Hematopoietic multipotent progenitor cell treated with erythropoietin and hydrocortisone succinate and interleukin-3 and kit ligand, for 4 days (in vitro differentiated cells): ENCODE measurements at regions not wholly inside any gene's neighbourhood (a gene's known extent, or its start where the extent isn't known, plus 50 kb on each side); places are given as distances from the start of the nearest gene placed in this dataset.
A peak's percentile ranks its signal among the peaks of the same experiment; 100 is the strongest.

Experiments
- DNase-seq: peaks from one replicate; pipeline ENCODE4 v3.0.0-alpha.2; 2015

DNA sequence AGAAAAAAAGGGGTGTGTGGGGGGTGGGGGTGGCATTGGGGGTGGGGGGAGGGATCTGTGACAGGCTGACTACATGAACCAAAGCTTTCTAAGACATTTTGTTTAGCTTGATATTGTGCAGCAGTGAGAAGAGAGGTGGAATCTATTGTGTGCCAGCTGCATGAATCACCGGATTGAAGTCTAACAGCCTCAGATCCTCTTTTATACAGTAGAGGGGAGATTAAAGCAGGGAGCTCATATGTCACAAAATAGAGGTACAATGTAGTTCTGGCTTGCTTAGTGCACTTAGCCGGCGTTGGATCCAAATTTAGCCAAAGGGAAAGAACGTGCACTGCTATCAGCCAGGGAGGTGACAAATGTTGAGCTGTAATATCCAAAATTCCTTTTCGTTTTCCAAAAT, 404.2 kb upstream of the CITED2 start:
- no peak for DNase-seq

DNA sequence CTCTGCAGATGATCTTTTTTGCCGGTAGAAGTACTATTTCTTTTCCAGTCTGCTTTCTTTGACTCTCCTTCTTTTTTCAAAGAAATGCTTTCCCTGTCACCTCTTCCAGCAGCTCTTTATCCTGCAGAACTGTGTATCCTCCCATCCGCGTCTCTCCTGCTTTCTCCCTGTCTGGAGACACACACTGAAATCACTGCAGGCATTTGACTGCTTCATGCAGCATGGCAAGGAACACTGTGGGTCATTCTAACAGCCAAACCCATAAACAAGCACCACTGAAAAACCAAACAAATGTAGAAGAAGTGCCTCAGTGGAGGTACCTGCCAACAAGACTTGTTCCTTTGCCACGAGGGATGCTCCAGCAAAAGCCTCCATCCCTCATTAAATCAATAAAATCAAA, 403.7 kb upstream of the CITED2 start:
- DNase-seq = no peak

DNA sequence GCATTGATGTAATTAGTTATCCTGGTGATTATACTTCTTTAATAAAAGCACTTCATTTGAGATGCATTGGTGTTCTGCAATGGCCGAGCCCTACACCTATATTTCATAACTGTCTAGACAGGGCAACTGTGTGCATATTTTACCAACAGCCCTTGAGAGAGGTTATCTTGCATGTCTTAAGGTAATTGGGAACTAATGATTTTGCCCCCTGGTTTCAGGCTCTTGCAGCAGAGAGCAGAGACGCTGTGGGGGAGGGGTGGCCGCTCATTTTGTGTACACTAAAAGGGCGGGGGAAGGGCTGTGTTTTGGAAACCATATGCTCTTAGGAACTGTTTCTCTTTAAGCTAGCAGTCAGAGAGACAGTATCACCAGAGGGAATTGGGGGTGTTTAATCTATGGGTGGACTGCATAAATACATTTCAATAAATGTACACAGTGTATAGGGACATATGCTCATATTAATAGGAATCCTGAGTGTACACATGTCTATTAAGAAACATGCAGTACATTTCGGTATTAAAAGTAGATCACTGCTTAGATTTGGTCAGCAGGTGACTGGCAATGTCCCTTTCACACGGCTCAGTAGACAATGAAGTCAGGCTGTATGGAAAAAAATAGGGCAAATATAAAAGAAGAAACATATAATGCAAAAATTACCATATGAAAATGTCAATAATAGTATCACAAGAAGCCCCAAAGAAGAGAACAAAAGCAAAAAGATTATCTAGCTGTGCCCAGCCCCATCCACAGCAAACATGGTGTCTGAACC, 402.9 kb upstream of the CITED2 start:
- DNase-seq = no peak

DNA sequence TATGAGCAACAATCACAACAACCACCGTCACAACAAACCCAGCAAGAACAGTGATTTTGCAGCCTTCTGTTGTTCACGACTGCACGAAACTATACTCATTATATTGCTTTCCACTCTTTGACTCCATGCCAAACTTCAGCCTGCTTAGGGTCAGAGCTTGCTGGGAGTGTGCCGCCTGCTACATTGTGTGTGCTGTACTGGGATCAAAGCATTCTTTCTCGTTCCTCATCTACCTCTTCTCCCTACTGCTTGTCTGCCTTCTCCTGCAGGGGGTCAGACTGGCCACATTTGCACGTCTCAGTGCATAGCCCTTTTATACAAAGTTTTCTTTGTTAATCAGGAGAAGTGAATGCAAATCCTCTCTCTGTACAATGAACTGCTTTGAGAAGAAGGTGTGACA, 401.6 kb upstream of the CITED2 start:
- no peak for DNase-seq

DNA sequence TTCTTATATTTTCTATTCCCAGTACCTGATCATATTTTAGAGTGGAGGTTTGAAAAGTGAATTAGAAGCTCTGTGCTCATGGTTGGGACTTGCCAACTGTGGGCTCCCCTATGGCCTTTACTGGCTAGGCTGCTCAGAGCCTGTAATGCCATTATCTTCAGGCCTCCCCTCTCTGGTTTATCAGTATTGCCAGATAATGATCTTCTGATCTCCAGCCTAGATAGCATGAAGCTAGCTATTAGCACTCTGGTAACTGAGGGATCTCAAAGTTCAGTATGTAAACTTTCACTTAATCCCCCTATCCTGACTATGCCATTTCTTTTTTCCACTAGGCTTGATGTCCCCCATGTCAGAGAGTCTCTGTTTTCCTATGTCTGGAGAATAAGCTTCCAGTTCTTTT, 393.7 kb upstream of the CITED2 start:
- DNase-seq = peak; percentile 42

DNA sequence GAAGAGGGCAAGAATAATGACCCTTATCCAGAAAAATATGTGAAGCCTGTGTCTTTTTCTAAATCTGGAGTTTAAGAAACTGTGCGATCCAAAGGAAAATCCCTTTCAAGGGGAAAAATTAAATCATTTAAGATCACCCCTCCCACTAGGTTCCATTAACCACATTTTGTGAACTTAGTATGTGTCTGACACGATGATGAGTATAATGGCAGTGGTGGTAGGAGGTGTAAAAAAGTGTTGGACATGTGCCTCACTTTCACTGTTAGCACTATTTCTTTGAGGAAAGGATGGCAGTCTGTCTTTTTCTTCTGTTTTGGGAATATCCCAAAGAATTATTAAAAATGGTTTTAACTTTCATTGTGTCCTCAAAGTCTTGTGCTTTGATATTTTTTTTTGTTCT, 392.3 kb upstream of the CITED2 start:
- DNase-seq = no peak

DNA sequence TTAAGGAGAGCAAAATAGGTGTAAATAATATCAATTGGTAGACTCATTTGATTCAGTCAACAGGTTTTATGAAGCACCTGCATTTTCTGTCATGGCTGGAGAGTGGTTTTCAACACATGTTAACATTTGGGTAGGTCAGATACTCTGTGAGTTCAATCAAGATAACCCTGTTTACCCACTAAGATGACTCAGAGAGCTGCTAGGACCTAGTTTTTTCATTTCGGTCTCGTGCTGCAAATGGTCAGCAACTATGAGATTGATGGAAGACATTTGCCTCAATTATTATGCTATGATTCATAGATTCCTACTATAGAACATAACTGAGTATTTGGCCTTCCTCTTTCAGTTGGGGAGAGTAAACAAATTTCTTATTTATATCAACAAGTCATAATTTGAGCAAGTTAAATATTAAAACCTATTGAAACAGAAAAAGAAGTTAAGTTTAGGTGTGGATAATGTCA, 391.4 kb upstream of the CITED2 start:
- DNase-seq = peak; percentile 54

DNA sequence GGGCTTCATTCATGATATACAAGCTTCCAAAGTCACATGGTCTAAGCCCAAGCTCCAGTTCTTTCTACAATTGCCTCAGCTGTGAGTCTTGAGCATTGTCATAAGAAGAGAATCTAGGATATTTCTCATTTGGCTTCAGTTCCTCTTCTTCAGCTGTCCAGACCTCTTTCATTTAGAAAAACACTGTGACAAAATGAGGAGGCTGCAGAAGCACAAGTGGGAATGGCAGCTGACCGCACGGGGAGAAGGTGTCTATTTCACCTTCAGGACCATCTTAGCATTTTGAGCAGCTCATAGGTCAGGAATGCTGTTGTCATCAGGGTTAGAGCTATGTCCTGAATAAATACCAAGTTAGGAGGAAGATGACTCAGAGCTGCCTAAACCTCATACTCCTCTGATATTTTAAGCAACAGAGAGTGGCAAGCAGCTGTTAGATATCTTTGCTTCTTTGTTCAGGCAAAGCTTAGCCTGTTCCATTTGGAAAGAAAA, 390.1 kb upstream of the CITED2 start:
- DNase-seq = peak; percentile 73

DNA sequence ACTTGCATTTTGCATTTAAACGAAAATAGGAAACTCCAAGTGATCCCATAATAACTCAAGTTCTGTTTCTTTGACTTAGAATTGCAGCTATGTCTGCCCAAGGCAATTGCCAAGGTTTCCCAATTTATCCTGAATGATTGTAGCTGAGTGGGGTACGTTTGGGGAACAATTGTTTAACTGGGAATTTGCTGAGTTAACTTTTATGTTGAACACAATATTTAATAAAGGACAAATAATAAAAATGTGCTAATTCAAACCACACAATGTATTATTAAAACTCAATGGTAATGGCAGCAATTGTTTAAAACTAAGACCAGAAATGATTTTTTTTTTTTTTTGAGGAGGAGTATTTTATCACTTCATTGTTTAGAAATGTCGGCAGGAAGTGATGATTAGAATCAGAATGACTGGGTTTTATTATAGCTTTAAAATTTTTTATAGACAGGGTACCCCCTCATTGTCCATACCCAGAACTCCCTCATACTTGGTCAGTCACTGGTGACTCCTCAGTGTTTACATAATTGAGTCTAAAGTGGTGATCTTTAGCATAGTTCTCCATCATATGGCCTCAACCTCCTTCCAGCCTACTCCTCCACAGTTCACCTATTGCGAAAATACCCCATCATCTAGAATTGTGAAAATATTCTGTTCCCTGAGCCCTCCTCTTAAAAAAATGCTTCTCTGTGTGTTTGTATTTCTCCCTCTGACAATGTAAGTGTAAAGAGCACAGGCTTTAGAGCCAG, 389.2 kb upstream of the CITED2 start:
- peak; percentile 38 for DNase-seq

DNA sequence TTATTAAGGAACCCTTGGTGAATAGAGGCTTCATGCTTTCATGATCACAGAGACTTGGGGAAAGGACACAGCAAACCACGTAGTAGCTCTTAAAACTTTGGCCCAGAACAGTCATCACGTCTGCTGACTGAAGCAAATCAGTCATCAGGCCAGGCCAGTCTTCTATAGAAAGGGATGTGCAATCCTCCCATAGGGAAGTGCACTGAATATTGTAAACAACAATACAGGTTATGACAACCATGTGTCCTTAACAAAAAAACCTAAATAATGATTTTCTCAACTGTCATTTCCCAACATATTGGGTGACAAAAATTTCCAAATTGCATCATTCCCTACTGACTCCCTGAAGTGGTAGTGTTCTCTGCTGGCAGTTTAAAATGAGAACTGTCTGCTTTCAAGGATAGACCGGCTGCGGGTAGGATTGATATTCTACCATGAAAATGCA, 388.2 kb upstream of the CITED2 start:
- DNase-seq = no peak

DNA sequence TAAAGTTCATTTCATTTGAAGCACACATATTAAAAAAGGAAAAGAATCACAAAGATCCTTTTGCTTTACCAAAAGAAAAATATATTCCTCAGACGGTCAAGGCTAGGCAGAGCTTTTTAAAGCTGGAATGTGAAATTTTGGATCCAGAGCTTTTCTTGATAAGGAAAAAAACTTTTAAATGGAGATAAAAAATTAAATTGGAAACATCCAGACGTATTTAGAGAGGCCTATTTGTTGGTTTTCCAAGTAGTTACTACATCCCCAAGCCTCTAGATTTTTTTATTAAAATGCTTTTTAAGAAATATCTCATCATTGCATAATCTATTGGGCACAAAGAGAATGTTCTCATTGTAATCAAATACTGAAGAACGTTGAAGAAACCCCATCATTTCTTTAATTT, 385.7 kb upstream of the CITED2 start:
- DNase-seq = no peak

DNA sequence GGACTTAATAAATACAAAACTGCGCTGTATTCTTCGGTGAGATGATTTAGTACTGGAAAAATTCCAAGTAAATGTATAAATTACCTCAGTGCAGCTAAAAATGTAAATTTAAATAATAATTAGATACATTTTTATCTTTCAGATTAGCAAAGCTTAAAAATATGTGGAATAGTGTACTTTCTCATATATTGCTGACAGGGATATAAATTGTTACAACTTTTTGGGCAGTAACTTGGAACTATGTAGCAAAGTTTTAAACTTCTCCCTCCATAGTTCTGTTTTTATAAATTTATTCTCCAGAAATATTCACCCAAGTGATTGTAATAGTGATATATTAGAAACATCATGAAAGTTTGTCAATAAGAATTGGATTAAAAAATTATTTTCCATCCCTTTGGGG, 384.6 kb upstream of the CITED2 start:
- DNase-seq = no peak

DNA sequence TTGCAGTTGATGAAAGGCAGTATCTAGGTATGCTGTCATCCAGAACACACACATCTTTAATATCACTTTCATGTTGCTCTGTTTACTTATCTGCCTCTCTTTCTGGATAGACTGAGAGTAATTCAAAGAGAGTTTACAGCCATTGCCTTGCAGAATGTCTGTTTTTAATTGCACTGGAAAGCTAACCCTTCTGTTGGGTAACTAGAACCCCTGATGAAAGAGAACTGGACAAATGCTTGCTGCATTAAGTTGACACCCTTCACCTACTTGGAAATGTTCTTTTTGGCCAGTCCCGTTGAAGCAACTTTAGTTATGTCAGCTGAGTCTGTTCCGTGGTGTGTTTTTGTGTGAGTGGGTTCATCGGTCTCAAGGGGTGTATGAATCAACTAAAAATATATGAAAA, 383.8 kb upstream of the CITED2 start:
- no peak for DNase-seq

DNA sequence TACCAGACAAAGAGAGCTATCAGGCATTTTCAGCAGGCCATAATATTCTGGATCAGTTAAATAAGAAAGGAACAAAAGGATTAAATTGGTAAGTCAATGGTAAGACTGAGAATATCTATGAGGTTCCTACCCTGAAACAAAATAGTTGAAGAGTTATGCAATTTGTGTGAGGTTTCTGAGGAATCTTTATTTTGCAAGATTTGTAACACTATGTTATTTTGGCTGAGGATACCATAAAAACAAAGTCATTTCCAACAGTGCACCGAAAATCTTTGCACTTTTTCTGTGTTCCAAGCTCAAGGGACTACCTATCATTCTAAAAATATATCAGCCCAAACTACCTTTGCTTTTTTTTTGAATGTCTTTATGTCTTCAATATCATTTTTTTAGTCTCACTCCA, 383.3 kb upstream of the CITED2 start:
- no peak for DNase-seq

DNA sequence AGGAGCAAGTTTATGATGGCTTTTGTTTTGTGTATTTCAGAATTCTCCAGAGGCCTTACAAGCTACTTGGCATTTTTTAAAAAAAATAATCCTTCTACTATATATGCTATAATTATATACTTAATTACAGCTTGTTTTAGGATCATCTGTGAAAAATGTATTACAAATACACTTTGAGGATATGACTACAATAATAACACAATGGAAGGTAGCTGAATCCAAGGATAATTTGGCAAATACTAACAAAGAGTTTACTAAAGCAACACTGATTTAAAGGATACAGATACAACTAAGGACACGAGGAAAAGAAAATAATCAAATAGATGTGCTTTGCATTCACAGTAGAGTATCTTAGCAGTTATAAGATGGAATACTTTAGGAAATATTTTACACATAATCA, 381.9 kb upstream of the CITED2 start:
- DNase-seq = no peak

DNA sequence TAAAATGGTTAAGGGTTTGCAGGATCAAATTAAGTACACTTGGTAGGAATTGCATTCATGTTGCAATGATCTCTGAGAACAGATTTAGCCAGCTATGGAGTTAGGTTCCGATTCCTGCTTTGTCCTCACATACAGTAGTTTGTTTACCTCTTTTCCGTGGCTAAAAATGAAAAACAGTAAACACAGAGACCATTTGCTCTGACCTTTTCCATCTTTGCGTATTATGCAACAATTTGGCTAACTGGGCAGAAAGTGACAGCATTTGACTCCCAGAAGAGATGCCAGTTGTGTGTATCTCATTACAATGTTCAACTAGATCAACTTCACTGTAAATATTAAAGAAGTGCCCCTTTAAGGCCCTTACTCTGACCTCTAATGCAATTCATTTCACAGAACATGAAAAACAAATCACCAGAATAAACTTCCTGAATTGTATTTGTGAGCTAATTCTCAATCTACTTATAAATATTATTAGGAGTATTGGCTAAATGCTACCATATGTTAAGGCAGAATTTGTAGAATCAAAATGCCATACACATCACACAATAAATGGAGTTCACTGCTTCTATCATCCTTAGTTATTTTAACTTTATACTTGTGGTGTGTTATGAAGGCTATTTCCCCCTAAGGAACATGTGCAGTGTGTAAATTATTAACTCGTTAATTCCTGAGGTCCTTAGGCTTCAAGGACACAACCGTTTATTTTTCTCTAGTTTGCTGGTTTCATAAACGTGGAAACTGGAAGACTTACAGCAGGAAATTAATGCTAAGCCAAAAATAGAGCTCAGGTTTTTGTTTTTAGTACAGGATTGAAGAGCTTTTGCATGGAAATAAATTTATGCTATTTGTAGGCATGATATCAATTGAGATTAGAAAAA, 380.7 kb upstream of the CITED2 start:
- no peak for DNase-seq

DNA sequence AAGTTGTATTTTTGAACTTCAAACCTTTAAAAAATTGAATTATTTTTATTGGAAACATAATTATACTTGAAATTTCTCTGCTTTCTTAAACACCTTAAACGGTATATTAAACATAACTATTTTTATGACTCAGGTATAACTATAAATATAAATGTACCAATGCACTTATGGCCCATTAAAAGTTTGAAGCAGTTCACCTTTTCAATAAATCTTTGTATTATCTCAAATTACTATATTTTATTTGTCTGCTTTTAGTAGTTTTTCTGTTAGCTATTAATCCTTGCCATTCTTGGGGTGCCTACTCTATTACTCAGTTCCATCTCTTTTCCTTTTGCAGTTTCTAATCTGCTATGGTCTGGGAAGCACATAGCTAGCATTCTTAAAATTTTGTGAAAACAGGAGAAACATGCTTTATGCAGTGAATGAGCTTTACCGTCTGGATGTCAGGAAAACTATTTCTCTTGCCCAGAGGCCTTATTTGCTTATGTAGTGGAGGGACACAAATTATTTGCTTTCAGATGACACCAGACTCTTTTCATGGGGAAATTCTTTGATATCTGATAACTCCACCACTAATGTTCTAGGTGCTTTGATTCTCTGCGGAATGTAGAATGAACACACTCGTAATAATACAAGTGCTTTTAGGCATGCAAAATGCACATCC, 378.9 kb upstream of the CITED2 start:
- no peak for DNase-seq

DNA sequence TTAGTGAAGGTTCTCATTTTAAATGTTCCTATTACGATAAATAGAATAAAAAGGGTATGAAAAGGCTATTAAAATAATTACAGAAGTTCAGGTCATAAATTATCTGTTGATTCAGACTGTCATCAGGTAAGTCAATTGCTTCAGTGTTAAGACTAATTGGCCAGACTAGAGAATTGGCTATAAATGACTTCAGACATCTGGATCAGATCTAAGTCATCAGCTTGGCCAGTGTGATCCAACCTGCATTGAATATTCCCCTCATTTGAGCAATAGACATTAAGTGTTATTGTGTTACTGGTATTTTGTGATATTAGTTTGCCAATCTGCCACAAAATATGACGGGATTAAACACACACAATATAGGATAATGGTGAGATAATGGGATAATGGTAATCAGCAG, 377.6 kb upstream of the CITED2 start:
- no peak for DNase-seq

DNA sequence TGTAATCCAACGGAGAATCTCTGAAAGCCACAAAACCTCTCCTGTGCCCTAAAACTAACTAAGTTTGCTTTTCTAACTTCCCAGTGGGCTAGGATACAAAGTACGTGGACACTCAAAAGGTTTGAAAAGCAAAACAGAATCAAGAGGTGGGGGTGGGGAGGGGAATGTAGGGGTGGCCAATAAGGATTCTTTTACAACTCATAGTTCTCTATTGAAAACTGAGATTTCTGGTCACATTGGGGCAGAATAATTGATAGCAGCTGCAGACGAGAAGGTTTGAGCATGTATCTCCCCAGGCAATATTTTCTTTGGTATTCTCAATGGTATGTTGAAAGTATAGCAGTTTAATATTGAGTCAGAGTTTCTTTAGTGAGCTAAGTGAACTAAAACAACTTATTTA, 376.7 kb upstream of the CITED2 start:
- no peak for DNase-seq

DNA sequence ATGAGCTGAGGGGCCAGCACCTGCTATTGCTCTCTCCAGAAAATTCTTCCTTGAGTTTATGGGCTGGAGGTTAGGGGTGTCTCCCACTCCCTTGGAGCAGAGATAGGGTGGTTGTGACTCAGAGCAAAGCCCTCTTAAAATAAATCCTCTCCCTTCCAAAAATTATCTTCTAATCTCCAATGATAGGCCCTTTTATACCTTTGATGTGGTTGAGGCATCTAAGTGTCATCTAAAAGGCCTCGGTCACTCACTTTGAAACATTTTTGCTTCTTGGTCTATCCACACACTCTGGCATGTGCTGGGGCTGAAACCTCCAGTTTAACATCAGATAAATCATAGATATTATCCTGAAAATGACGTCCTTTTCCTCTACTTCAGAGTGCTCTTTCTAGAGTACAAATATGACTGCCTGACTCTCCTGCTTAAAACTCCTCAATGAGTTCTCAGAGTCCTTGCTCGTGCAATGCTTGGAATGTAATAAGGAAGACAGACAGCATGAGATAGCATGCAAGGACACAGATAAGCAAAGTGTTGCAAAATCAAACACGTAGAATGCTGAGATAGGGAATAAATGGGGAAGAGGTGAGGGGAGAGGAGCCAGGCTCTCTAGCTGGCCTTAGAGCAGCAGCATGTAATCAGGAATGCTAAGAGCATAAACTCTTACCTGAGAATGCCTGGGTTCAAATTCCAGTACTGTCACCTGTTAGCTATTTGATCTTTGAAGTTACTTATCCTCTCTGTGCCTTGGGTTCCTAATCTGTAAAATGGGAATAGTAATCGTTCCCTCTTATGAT, 374.1 kb upstream of the CITED2 start:
- peak; percentile 55 for DNase-seq

DNA sequence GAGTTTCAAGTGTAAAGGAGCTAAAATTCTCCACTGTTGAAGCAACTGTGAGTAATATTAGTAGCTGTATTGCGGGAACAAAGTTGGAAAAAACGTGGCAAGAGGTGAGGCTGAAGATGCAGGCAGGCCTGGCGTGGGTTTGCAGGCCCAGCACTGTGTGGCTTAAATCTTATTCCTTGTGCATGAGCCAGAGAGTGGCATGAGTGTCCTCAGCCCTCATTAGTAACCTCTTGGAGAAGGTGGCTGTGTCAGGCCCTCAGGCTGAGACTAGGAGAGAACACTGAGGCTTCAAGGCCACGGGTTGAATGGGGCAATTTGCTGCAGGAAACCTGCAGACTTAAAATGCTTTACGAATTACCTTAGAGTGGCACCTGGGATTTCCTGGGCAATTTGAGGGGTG, 372.7 kb upstream of the CITED2 start:
- DNase-seq = no peak

DNA sequence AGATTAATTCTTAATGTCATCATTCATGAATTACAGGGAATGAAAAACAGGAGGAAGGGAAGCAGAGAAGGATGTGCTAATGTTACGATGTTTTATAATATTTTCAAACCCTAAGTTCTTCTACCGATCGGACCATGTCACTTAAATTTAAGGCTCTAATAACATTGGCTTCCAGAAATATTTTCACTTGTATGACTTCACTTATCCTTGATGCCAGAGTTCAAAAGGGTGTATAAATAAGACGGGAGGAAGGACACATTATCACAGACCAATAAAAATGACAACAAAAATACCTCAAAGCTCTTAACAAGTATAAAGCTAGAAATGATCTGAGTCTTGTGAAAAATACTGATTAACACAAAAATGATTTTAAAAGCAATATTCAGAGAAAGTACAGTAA, 370.4 kb upstream of the CITED2 start:
- no peak for DNase-seq
